OCI-LY7 (cell line): ENCODE measurements at regions not wholly inside any gene's neighbourhood (a gene's known extent, or its start where the extent isn't known, plus 50 kb on each side); places are given as distances from the start of the nearest gene placed in this dataset.

ENCODE experiments used
- BruUV-seq: library from RNA; stranded (reverse); fragments of 400-500 nt; replicated peaks from 2 replicates; lab custom pipeline; 2021; lab: Mats Ljungman, UMichigan
- CTCF ChIA-PET: fragments of 300-600 bp; sonication (Branson Sonifier 250); formaldehyde crosslinking; loops from one replicate; lab custom pipeline; 2022; ENCODE audit warnings: antibody characterized with exemption; ENCODE audit not compliant: unreplicated experiment; lab: Charles Lee
- POLR2A ChIA-PET: fragments of 300-600 bp; sonication (Branson Sonifier 250); formaldehyde crosslinking; loops from one replicate; lab custom pipeline; 2022; ENCODE audit warnings: antibody characterized with exemption; lab: Charles Lee
- DNase-seq: peaks from one replicate; pipeline ENCODE4 v3.0.0-alpha.2; 2015; ENCODE audit warnings: low spot score
- H2AFZ ChIP-seq: fragments of 200-600 bp; sonication (generic), shearing (Covaris generic); 2 replicates; pipeline ENCODE4 v1.6.1; 2014; ENCODE audit warnings: mild to moderate bottlenecking, antibody characterized with exemption, low read length, moderate library complexity
- H3K27ac ChIP-seq: fragments of 200-600 bp; sonication (generic); 2 replicates; pipeline ENCODE4 v1.5.1; 2014; ENCODE audit warnings: mixed run types, low read depth, mild to moderate bottlenecking, moderate library complexity, low read length, inconsistent platforms; ENCODE audit not compliant: poor library complexity, severe bottlenecking
- H3K36me3 ChIP-seq: fragments of 200-600 bp; sonication (generic); 2 replicates; pipeline ENCODE4 v1.6.1; 2014; ENCODE audit warnings: mild to moderate bottlenecking, antibody characterized with exemption, low read length, moderate library complexity, mixed read lengths; ENCODE audit not compliant: insufficient read depth
- H3K4me1 ChIP-seq: fragments of 200-600 bp; sonication (generic); 2 replicates; pipeline ENCODE4 v1.5.1; 2014; ENCODE audit warnings: mild to moderate bottlenecking, low read length; ENCODE audit not compliant: insufficient read depth, poor library complexity, severe bottlenecking
- H3K4me2 ChIP-seq: fragments of 200-600 bp; sonication (generic); 2 replicates; pipeline ENCODE4 v1.6.1; 2014; ENCODE audit warnings: mild to moderate bottlenecking, low read length
- H3K4me3 ChIP-seq: fragments of 200-600 bp; sonication (generic); 2 replicates; pipeline ENCODE4 v1.5.1; 2014; ENCODE audit warnings: mild to moderate bottlenecking, low read depth, low read length; ENCODE audit not compliant: poor library complexity, severe bottlenecking
- H3K79me2 ChIP-seq: fragments of 200-600 bp; sonication (generic); 2 replicates; pipeline ENCODE4 v1.6.1; 2016; ENCODE audit warnings: low read depth, mild to moderate bottlenecking, low read length, moderate library complexity, mixed read lengths; ENCODE audit not compliant: insufficient read depth
- H3K9me2 ChIP-seq: fragments of 200-600 bp; sonication (generic); 2 replicates; pipeline ENCODE4 v1.6.1; 2016; ENCODE audit warnings: mild to moderate bottlenecking, low read length, mixed read lengths; ENCODE audit not compliant: insufficient read depth
- H3K9me3 ChIP-seq: fragments of 200-600 bp; sonication (generic); 2 replicates; pipeline ENCODE4 v1.6.1; 2014; ENCODE audit warnings: mild to moderate bottlenecking, mixed run types, low read length, mixed read lengths
- H4K20me1 ChIP-seq: fragments of 200-600 bp; sonication (generic); 2 replicates; pipeline ENCODE4 v1.6.1; 2014; ENCODE audit warnings: mild to moderate bottlenecking, antibody characterized with exemption, low read length, moderate library complexity, mixed read lengths; ENCODE audit not compliant: insufficient read depth
- CTCF ChIP-seq: fragments of 200-600 bp; sonication (generic); conservative IDR thresholded peaks from 2 replicates; pipeline ENCODE4 v1.5.1; 2014; ENCODE audit warnings: mild to moderate bottlenecking, antibody characterized with exemption, low read length, moderate library complexity, mixed read lengths
- EZH2phosphoT487 ChIP-seq: fragments of 200-600 bp; sonication (generic); IDR thresholded peaks from 2 replicates; pipeline ENCODE4 v1.6.1; 2018; ENCODE audit warnings: low read depth, borderline replicate concordance, mild to moderate bottlenecking, mixed run types, antibody characterized with exemption, low read length, moderate library complexity, mixed read lengths
- intact Hi-C: fragments of 100-400 bp; cut with micrococcal nuclease; formaldehyde crosslinking; loops from one replicate; pipeline ENCODE4 v1.10.0; 2022; ENCODE audit not compliant: unreplicated experiment

DNA sequence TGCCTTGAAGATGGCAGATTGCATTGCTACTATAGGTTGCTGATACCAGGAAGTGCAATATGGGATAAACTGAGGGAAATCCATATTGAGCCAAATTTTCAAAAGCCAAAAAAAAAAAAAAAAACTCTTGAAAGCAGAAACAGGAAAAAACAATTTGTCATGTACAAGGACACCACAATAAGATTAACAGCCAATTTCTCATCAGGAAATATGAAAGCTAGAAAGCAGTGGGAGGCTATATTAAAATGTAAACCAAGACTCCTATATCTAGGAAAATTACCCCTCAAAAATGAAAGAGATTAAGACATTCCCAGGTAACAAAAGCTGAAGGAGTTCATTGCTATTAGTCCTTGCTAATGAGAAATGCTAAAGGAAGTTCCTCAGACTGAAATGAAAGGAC is 462.8 kb upstream of the DPH6 start:
- peaks cover 6% of the 10 kb centered on the region; the same call in 1 of the 2 replicates for H3K9me3 ChIP-seq
- no peaks in the 10 kb centered on the region for H4K20me1 ChIP-seq
- no peaks in the 10 kb centered on the region for H3K79me2 ChIP-seq
- TF ChIP-seq EZH2phosphoT487: no peak
- TF ChIP-seq CTCF: no peak
- intact Hi-C loops: no loop called here
- H3K9me2 ChIP-seq: no peaks in the 10 kb centered on the region
- no TSS peak for BruUV-seq
- no peak overlapping the region for H3K4me3 ChIP-seq
- H3K4me1 ChIP-seq: no peaks in the 10 kb centered on the region
- no peak overlapping the region for H2AFZ ChIP-seq
- ChIA-PET CTCF (no interaction called here), POLR2A (interaction anchor here (0.7 kb wide), 5 partner anchors 39 to 336 kb away, joined by 3 to 5 read pairs (median 4); no protein-coding TSS in a partner anchor)
- H3K36me3 ChIP-seq: no peaks in the 10 kb centered on the region
- no peak for DNase-seq
- H3K27ac ChIP-seq: no peak overlapping the region
- H3K4me2 ChIP-seq: no peak overlapping the region

GRCh38 chr15:36024031-36024688 is 478.2 kb upstream of the DPH6 start:
- Histone ChIP-seq H3K79me2 (no peaks in the 10 kb centered on the region), H3K4me2 (no peak overlapping the region), H3K36me3 (no peaks in the 10 kb centered on the region), H3K27ac (no peak overlapping the region), H3K4me1 (no peaks in the 10 kb centered on the region), H3K4me3 (no peak overlapping the region), H3K9me2 (no peaks in the 10 kb centered on the region), H3K9me3 (no peaks in the 10 kb centered on the region), H2AFZ (no peak overlapping the region), H4K20me1 (no peaks in the 10 kb centered on the region)
- no peak for TF ChIP-seq CTCF
- no peak for TF ChIP-seq EZH2phosphoT487
- intact Hi-C loops: no loop called here
- POLR2A ChIA-PET: no interaction called here
- DNase-seq: no peak
- BruUV-seq: no TSS peak
- CTCF ChIA-PET: no interaction called here

- Histone ChIP-seq H3K79me2 (no peaks in the 10 kb centered on the region), H4K20me1 (no peaks in the 10 kb centered on the region), H3K4me3 (no peak overlapping the region), H3K9me3 (no peaks in the 10 kb centered on the region), H3K27ac (no peak overlapping the region), H3K36me3 (no peaks in the 10 kb centered on the region), H3K4me2 (no peak overlapping the region), H2AFZ (no peak overlapping the region), H3K9me2 (no peaks in the 10 kb centered on the region), H3K4me1 (no peaks in the 10 kb centered on the region)
- POLR2A ChIA-PET: no interaction called here
- DNase-seq: no peak
- TF ChIP-seq EZH2phosphoT487 (no peak), CTCF (no peak)
- no TSS peak for BruUV-seq
- intact Hi-C loops: no loop called here
- CTCF ChIA-PET: no interaction called here
These were observed 480.8 kb upstream of the DPH6 start for GRCh38 chr15:36026627-36027283.
